GM23338 (cell line): ENCODE measurements at regions not wholly inside any gene's neighbourhood (a gene's known extent, or its start where the extent isn't known, plus 50 kb on each side); places are given as distances from the start of the nearest gene placed in this dataset.

ENCODE experiments used
- ATAC-seq: fragments of 200-7000 bp; cut with Tn5 transposase; 3 replicates; pipeline ENCODE4 v1.9.1; 2020
- DNase-seq: peaks from one replicate; pipeline ENCODE4 v3.0.0-alpha.2; 2015; ENCODE audit warnings: low spot score
- H2AFZ ChIP-seq: fragments of 200-600 bp; sonication (generic); 2 replicates; pipeline ENCODE4 v1.8.0; 2016; ENCODE audit warnings: antibody characterized with exemption, mild to moderate bottlenecking, moderate library complexity
- H3F3A ChIP-seq: fragments of 200-600 bp; sonication (generic); replicated peaks from 2 replicates; pipeline ENCODE4 v1.8.0; 2017; ENCODE audit warnings: antibody characterized with exemption, mixed run types, low read depth
- H3K27ac ChIP-seq: fragments of 200-600 bp; sonication (generic); 2 replicates; pipeline ENCODE4 v1.6.1; 2016; ENCODE audit warnings: low read depth
- H3K27me3 ChIP-seq: fragments of 200-600 bp; sonication (generic); 2 replicates; pipeline ENCODE4 v1.8.0; 2016; ENCODE audit warnings: mild to moderate bottlenecking, mixed run types, moderate library complexity; ENCODE audit not compliant: insufficient read depth
- H3K36me3 ChIP-seq: fragments of 200-600 bp; sonication (generic); 2 replicates; pipeline ENCODE4 v1.8.0; 2016; ENCODE audit warnings: mild to moderate bottlenecking; ENCODE audit not compliant: insufficient read depth
- H3K4me1 ChIP-seq: fragments of 200-600 bp; sonication (generic); 2 replicates; pipeline ENCODE4 v1.8.0; 2016; ENCODE audit warnings: mild to moderate bottlenecking, moderate library complexity; ENCODE audit not compliant: insufficient read depth
- H3K4me2 ChIP-seq: fragments of 200-600 bp; sonication (generic); 2 replicates; pipeline ENCODE4 v1.7.1; 2017; ENCODE audit warnings: mixed run types
- H3K4me3 ChIP-seq: fragments of 200-600 bp; sonication (generic); 2 replicates; pipeline ENCODE4 v1.6.1; 2016; ENCODE audit warnings: mixed run types
- H3K79me2 ChIP-seq: fragments of 200-600 bp; sonication (generic); replicated peaks from 2 replicates; pipeline ENCODE4 v1.8.0; 2017; ENCODE audit warnings: mild to moderate bottlenecking; ENCODE audit not compliant: insufficient read depth
- H3K9me2 ChIP-seq: fragments of 200-600 bp; sonication (generic); 2 replicates; pipeline ENCODE4 v1.8.0; 2017; ENCODE audit not compliant: insufficient read depth
- H4K20me1 ChIP-seq: fragments of 200-600 bp; sonication (generic); replicated peaks from 2 replicates; pipeline ENCODE4 v1.8.0; 2017; ENCODE audit warnings: mild to moderate bottlenecking; ENCODE audit not compliant: insufficient read depth
- H3K27ac Mint-ChIP-seq: 2 replicates; pipeline ENCODE4 v1.8.0; 2020; ENCODE audit warnings: inconsistent platforms, mild to moderate bottlenecking, moderate library complexity, mixed read lengths
- H3K27me3 Mint-ChIP-seq: 3 replicates; pipeline ENCODE4 v1.8.0; 2022; ENCODE audit warnings: low read depth, mild to moderate bottlenecking, moderate library complexity, mixed read lengths, inconsistent platforms; ENCODE audit not compliant: insufficient read depth, poor library complexity
- H3K36me3 Mint-ChIP-seq: 3 replicates; pipeline ENCODE4 v1.8.0; 2021; ENCODE audit warnings: low read depth, mild to moderate bottlenecking, inconsistent platforms, moderate library complexity, mixed read lengths
- H3K4me1 Mint-ChIP-seq: 3 replicates; pipeline ENCODE4 v1.8.0; 2020; ENCODE audit warnings: mild to moderate bottlenecking, inconsistent platforms, mixed read lengths
- H3K4me3 Mint-ChIP-seq: 3 replicates; pipeline ENCODE4 v1.8.0; 2021; ENCODE audit warnings: moderate library complexity, mild to moderate bottlenecking, inconsistent platforms, mixed read lengths
- H3K9me3 Mint-ChIP-seq: 3 replicates; pipeline ENCODE4 v1.8.0; 2020; ENCODE audit warnings: moderate library complexity, mild to moderate bottlenecking, inconsistent platforms, mixed read lengths
- CREB1 ChIP-seq: fragments of 250-450 bp; sonication (Bioruptor Pico); IDR thresholded peaks from 2 replicates; pipeline ENCODE4 v1.5.0; 2020; ENCODE audit warnings: low read depth, mild to moderate bottlenecking, moderate library complexity
- EZH2 ChIP-seq: fragments of 200-600 bp; sonication (generic); IDR thresholded peaks from one replicate; pipeline ENCODE4 v1.8.0; 2017; ENCODE audit warnings: antibody characterized with exemption, mild to moderate bottlenecking, low read depth; ENCODE audit not compliant: unreplicated experiment
- EZH2phosphoT487 ChIP-seq: fragments of 200-600 bp; sonication (generic); IDR thresholded peaks from one replicate; pipeline ENCODE4 v1.8.1; 2018; ENCODE audit warnings: antibody characterized with exemption; ENCODE audit not compliant: unreplicated experiment
- JUNB ChIP-seq: IDR thresholded peaks from one replicate; pipeline ENCODE4 v1.6.1; 2016; ENCODE audit warnings: antibody characterized with exemption; ENCODE audit not compliant: unreplicated experiment
- NANOG ChIP-seq: IDR thresholded peaks from 2 replicates; pipeline ENCODE4 v1.6.1; 2016; ENCODE audit warnings: antibody characterized with exemption, borderline replicate concordance
- POLR2AphosphoS5 ChIP-seq: IDR thresholded peaks from 2 replicates; pipeline ENCODE4 v1.6.1; 2016; ENCODE audit warnings: antibody characterized with exemption, low read depth
- STAT1 ChIP-seq: IDR thresholded peaks from one replicate; pipeline ENCODE4 v1.6.1; 2016; ENCODE audit warnings: antibody characterized with exemption; ENCODE audit not compliant: unreplicated experiment
- ZNF114 ChIP-seq: fragments of 250-450 bp; sonication (Bioruptor Pico); IDR thresholded peaks from 2 replicates; pipeline ENCODE4 v1.5.0; 2020; ENCODE audit warnings: mild to moderate bottlenecking, moderate library complexity
- ZNF331 ChIP-seq: fragments of 250-450 bp; sonication (Bioruptor Pico); IDR thresholded peaks from 2 replicates; pipeline ENCODE4 v1.5.0; 2020; ENCODE audit warnings: low read depth, mild to moderate bottlenecking, moderate library complexity
- TF ChIP-seq, protein P1 (sequence below): fragments of 250-450 bp; sonication (Bioruptor Pico); IDR thresholded peaks from 2 replicates; pipeline ENCODE4 v1.5.0; 2020; ENCODE audit warnings: mild to moderate bottlenecking, moderate library complexity
- TF ChIP-seq, protein P2 (sequence below), 2 experiments: fragments of 200-600 bp in 1 of 2; sonication (generic) in 1 of 2; conservative IDR thresholded peaks; 2 replicates each; pipeline versions ENCODE4 v1.5.1 to v1.6.1; 2016 to 2017; ENCODE audit warnings: antibody characterized with exemption in 2 of 2, low read depth in 2 of 2, mild to moderate bottlenecking in 2 of 2, moderate library complexity in 1 of 2
- TF ChIP-seq, protein P3 (sequence below): IDR thresholded peaks from one replicate; pipeline ENCODE4 v1.6.1; 2018; ENCODE audit warnings: antibody characterized with exemption; ENCODE audit not compliant: unreplicated experiment

DNA sequence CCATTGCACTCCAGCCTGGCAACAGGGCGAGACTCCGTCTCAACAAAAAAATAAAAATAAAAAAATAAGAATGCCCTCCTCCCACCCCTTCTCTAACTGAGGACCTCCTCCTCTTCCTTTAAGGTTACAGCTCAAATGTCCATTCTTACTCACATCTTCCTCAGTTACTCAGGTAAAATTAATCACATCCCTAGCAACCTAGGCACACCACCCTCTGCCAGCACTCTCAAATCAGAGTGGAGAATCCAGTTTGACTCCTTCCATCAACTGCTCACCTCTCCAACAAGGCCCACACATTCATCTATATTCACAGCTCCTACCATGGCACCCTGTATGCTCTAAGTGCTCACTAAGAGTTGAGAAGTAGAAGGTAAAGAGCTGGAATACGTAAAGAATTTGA lies 254.3 kb downstream of the ZEB2 start:
- ATAC-seq (no peak), DNase-seq (no peak)

DNA sequence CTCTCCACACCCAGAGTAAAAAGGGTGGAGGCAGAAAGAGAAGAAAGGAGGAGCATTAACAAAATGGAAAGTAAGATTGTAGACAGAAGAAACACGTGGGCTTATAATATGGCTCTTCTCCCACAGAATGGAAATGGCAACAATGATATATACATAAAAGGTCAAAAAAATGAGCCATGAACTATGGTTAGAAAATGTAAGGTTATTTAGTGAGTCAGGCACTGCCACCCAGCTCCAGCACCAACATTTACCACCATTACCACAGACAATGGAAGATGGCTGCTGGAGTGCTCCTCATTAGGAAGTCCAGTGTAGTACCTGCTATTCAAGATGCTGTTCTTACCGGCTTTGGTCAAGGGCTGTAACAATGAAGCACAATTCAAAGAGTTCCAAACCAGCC lies 258.0 kb downstream of the ZEB2 start:
- Histone ChIP-seq H4K20me1 (no peaks in the 10 kb centered on the region), H3K4me2 (no peak overlapping the region), H3K36me3 (no peaks in the 10 kb centered on the region), H3K4me3 (no peak overlapping the region), H2AFZ (no peak overlapping the region), H3K27me3 (no peaks in the 10 kb centered on the region), H3K79me2 (peaks cover 8% of the 10 kb centered on the region), H3K27ac (no peak overlapping the region), H3F3A (no peaks in the 10 kb centered on the region), H3K9me2 (no peaks in the 10 kb centered on the region; the same call in 1 of the 2 replicates), H3K4me1 (peaks cover 22% of the 10 kb centered on the region)
- Mint-ChIP-seq H3K4me1 (peaks cover 16% of the 10 kb centered on the region), H3K27me3 (no peaks in the 10 kb centered on the region), H3K9me3 (peaks cover 22% of the 10 kb centered on the region), H3K4me3 (no peak overlapping the region), H3K36me3 (peaks cover 29% of the 10 kb centered on the region), H3K27ac (no peak overlapping the region)
- ATAC-seq (no peak), DNase-seq (no peak)
- TF ChIP-seq, protein P1, sequence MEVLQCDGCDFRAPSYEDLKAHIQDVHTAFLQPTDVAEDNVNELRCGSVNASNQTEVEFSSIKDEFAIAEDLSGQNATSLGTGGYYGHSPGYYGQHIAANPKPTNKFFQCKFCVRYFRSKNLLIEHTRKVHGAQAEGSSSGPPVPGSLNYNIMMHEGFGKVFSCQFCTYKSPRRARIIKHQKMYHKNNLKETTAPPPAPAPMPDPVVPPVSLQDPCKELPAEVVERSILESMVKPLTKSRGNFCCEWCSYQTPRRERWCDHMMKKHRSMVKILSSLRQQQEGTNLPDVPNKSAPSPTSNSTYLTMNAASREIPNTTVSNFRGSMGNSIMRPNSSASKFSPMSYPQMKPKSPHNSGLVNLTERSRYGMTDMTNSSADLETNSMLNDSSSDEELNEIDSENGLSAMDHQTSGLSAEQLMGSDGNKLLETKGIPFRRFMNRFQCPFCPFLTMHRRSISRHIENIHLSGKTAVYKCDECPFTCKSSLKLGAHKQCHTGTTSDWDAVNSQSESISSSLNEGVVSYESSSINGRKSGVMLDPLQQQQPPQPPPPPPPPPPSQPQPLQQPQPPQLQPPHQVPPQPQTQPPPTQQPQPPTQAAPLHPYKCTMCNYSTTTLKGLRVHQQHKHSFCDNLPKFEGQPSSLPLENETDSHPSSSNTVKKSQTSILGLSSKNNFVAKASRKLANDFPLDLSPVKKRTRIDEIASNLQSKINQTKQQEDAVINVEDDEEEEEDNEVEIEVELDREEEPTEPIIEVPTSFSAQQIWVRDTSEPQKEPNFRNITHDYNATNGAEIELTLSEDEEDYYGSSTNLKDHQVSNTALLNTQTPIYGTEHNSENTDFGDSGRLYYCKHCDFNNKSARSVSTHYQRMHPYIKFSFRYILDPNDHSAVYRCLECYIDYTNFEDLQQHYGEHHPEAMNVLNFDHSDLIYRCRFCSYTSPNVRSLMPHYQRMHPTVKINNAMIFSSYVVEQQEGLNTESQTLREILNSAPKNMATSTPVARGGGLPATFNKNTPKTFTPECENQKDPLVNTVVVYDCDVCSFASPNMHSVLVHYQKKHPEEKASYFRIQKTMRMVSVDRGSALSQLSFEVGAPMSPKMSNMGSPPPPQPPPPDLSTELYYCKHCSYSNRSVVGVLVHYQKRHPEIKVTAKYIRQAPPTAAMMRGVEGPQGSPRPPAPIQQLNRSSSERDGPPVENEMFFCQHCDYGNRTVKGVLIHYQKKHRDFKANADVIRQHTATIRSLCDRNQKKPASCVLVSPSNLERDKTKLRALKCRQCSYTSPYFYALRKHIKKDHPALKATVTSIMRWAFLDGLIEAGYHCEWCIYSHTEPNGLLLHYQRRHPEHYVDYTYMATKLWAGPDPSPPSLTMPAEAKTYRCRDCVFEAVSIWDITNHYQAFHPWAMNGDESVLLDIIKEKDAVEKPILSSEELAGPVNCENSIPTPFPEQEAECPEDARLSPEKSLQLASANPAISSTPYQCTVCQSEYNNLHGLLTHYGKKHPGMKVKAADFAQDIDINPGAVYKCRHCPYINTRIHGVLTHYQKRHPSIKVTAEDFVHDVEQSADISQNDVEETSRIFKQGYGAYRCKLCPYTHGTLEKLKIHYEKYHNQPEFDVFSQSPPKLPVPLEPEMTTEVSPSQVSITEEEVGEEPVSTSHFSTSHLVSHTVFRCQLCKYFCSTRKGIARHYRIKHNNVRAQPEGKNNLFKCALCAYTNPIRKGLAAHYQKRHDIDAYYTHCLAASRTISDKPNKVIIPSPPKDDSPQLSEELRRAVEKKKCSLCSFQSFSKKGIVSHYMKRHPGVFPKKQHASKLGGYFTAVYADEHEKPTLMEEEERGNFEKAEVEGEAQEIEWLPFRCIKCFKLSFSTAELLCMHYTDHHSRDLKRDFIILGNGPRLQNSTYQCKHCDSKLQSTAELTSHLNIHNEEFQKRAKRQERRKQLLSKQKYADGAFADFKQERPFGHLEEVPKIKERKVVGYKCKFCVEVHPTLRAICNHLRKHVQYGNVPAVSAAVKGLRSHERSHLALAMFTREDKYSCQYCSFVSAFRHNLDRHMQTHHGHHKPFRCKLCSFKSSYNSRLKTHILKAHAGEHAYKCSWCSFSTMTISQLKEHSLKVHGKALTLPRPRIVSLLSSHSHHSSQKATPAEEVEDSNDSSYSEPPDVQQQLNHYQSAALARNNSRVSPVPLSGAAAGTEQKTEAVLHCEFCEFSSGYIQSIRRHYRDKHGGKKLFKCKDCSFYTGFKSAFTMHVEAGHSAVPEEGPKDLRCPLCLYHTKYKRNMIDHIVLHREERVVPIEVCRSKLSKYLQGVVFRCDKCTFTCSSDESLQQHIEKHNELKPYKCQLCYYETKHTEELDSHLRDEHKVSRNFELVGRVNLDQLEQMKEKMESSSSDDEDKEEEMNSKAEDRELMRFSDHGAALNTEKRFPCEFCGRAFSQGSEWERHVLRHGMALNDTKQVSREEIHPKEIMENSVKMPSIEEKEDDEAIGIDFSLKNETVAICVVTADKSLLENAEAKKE, result no peak
- no peak for TF ChIP-seq CREB1 (CRISPR knock-in tag)
- no peak for TF ChIP-seq STAT1

More for the DNA sequence above, 254.3 kb downstream of the ZEB2 start:
- no peak overlapping the region for H3K4me3 ChIP-seq
- Mint-ChIP-seq H3K4me3 (no peak overlapping the region), H3K36me3 (peaks cover 9% of the 10 kb centered on the region), H3K27ac (no peak overlapping the region), H3K27me3 (peaks cover 4% of the 10 kb centered on the region), H3K4me1 (peaks cover 26% of the 10 kb centered on the region), H3K9me3 (peaks cover 8% of the 10 kb centered on the region; the same call in 1 of the 3 replicates)
- H2AFZ ChIP-seq, result no peak overlapping the region
- H3K4me2 ChIP-seq, result no peak overlapping the region
- H3K27me3 ChIP-seq, result no peaks in the 10 kb centered on the region
- H3K79me2 ChIP-seq, result no peaks in the 10 kb centered on the region
- H3K36me3 ChIP-seq, result no peaks in the 10 kb centered on the region
- H4K20me1 ChIP-seq, result no peaks in the 10 kb centered on the region
- H3K27ac ChIP-seq, result no peak overlapping the region
- peaks cover 30% of the 10 kb centered on the region for H3K4me1 ChIP-seq
- H3K9me2 ChIP-seq, result no peaks in the 10 kb centered on the region; the same call in 1 of the 2 replicates
- no peak for TF ChIP-seq ZNF331
- no peak for TF ChIP-seq POLR2AphosphoS5
- TF ChIP-seq ZNF114 (CRISPR knock-in tag), result no peak
- TF ChIP-seq, protein P2, sequence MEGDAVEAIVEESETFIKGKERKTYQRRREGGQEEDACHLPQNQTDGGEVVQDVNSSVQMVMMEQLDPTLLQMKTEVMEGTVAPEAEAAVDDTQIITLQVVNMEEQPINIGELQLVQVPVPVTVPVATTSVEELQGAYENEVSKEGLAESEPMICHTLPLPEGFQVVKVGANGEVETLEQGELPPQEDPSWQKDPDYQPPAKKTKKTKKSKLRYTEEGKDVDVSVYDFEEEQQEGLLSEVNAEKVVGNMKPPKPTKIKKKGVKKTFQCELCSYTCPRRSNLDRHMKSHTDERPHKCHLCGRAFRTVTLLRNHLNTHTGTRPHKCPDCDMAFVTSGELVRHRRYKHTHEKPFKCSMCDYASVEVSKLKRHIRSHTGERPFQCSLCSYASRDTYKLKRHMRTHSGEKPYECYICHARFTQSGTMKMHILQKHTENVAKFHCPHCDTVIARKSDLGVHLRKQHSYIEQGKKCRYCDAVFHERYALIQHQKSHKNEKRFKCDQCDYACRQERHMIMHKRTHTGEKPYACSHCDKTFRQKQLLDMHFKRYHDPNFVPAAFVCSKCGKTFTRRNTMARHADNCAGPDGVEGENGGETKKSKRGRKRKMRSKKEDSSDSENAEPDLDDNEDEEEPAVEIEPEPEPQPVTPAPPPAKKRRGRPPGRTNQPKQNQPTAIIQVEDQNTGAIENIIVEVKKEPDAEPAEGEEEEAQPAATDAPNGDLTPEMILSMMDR (conservative IDR thresholded peaks at IDR 0.05; ENCODE audit: low read depth in 2 of 2), result no peak
- TF ChIP-seq CREB1 (CRISPR knock-in tag), result no peak
- no peak for TF ChIP-seq EZH2phosphoT487
- TF ChIP-seq EZH2, result no peak
- TF ChIP-seq, protein P3, sequence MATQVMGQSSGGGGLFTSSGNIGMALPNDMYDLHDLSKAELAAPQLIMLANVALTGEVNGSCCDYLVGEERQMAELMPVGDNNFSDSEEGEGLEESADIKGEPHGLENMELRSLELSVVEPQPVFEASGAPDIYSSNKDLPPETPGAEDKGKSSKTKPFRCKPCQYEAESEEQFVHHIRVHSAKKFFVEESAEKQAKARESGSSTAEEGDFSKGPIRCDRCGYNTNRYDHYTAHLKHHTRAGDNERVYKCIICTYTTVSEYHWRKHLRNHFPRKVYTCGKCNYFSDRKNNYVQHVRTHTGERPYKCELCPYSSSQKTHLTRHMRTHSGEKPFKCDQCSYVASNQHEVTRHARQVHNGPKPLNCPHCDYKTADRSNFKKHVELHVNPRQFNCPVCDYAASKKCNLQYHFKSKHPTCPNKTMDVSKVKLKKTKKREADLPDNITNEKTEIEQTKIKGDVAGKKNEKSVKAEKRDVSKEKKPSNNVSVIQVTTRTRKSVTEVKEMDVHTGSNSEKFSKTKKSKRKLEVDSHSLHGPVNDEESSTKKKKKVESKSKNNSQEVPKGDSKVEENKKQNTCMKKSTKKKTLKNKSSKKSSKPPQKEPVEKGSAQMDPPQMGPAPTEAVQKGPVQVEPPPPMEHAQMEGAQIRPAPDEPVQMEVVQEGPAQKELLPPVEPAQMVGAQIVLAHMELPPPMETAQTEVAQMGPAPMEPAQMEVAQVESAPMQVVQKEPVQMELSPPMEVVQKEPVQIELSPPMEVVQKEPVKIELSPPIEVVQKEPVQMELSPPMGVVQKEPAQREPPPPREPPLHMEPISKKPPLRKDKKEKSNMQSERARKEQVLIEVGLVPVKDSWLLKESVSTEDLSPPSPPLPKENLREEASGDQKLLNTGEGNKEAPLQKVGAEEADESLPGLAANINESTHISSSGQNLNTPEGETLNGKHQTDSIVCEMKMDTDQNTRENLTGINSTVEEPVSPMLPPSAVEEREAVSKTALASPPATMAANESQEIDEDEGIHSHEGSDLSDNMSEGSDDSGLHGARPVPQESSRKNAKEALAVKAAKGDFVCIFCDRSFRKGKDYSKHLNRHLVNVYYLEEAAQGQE, result no peak
- TF ChIP-seq STAT1, result no peak
- no peak for TF ChIP-seq JUNB
- TF ChIP-seq NANOG, result no peak
- H3F3A ChIP-seq, result no peaks in the 10 kb centered on the region
